Muscle of leg (tissue), 3 donors: ENCODE measurements at regions not wholly inside any gene's neighbourhood (a gene's known extent, or its start where the extent isn't known, plus 50 kb on each side); places are given as distances from the start of the nearest gene placed in this dataset.

ENCODE experiments used
- DNase-seq: peaks from one replicate; pipeline ENCODE4 v3.0.0; 2013
- H3K27ac ChIP-seq: one replicate; pipeline ENCODE4 v1.5.1; 2013; ENCODE audit warnings: mild to moderate bottlenecking, low read length, control low read depth
- H3K27me3 ChIP-seq: one replicate; pipeline ENCODE4 v1.6.1; 2013; ENCODE audit warnings: low read length; ENCODE audit not compliant: control insufficient read depth, insufficient read depth
- H3K36me3 ChIP-seq: one replicate; pipeline ENCODE4 v1.6.1; 2013; ENCODE audit warnings: low read length; ENCODE audit not compliant: control insufficient read depth, insufficient read depth
- H3K4me1 ChIP-seq: one replicate; pipeline ENCODE4 v1.6.1; 2013; ENCODE audit warnings: low read length; ENCODE audit not compliant: control insufficient read depth, insufficient read depth
- H3K4me3 ChIP-seq: one replicate; pipeline ENCODE4 v1.5.1; 2013; ENCODE audit warnings: low read length, control low read depth
- H3K9me3 ChIP-seq: replicated peaks from 2 replicates; pipeline ENCODE4 v1.6.1; 2013; ENCODE audit warnings: low read depth, low read length; ENCODE audit not compliant: control insufficient read depth
- WGBS: methylation state at CpG from one replicate; pipeline ENCODE4 v1.1.5; 2013; ENCODE audit warnings: missing lambda C conversion rate; ENCODE audit not compliant: insufficient coverage; 5-methylcytosine and 5-hydroxymethylcytosine counted together

- 73% methylated on average over 1 of the region's 1 CpG for WGBS
These were observed 615.0 kb upstream of the RIOK2 start for GRCh38 chr5:97797994-97798451.

DNA sequence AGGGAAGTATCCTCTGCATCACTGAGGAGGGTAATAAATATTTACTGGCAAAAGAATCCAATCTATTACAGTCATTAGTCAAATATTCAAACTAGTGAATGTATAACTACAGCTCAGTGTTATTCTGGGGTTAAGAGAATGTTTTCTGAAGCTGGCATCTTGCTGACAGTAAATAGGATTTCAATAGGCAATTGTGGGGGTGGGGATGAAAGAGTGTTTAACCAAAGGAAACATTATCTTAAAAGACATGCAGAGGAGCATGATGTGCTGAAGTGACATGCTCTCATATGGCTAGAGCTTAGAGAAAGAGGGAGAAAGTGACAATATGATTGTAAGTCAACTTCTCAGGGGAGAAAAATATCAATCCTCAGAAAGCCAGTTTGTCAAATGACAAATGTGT, 618.4 kb upstream of the RIOK2 start:
- no peaks in the 10 kb centered on the region for H3K4me1 ChIP-seq
- DNase-seq: no peak
- H3K27me3 ChIP-seq: no peaks in the 10 kb centered on the region
- H3K4me3 ChIP-seq: no peak overlapping the region
- H3K9me3 ChIP-seq: peaks cover 10% of the 10 kb centered on the region
- no peak overlapping the region for H3K27ac ChIP-seq
- no peaks in the 10 kb centered on the region for H3K36me3 ChIP-seq

More at GRCh38 chr5:97797994-97798451, 615.0 kb upstream of the RIOK2 start:
- H3K4me3 ChIP-seq: no peak overlapping the region
- no peak for DNase-seq
- H3K4me1 ChIP-seq: no peaks in the 10 kb centered on the region
- H3K27me3 ChIP-seq: no peaks in the 10 kb centered on the region
- no peaks in the 10 kb centered on the region for H3K36me3 ChIP-seq
- H3K9me3 ChIP-seq: peaks cover 8% of the 10 kb centered on the region
- no peak overlapping the region for H3K27ac ChIP-seq

GRCh38 chr5:97820138-97820537, 637.1 kb upstream of the RIOK2 start:
- H3K4me3 ChIP-seq: no peak overlapping the region
- WGBS: no CpG with 5 or more reads among the region's 2 CpGs

GRCh38 chr5:97832645-97833296, 649.7 kb upstream of the RIOK2 start:
- no peak overlapping the region for H3K27ac ChIP-seq
- DNase-seq: no peak
- H3K36me3 ChIP-seq: no peaks in the 10 kb centered on the region
- H3K27me3 ChIP-seq: no peaks in the 10 kb centered on the region
- H3K4me3 ChIP-seq: no peak overlapping the region
- H3K4me1 ChIP-seq: peaks cover 4% of the 10 kb centered on the region
- H3K9me3 ChIP-seq: no peaks in the 10 kb centered on the region
- WGBS: no CpG with 5 or more reads among the region's 2 CpGs

More at GRCh38 chr5:97820138-97820537, 637.1 kb upstream of the RIOK2 start:
- Histone ChIP-seq H3K4me1 (no peaks in the 10 kb centered on the region), H3K9me3 (peaks cover 2% of the 10 kb centered on the region), H3K27me3 (no peaks in the 10 kb centered on the region), H3K36me3 (no peaks in the 10 kb centered on the region), H3K27ac (no peak overlapping the region)
- DNase-seq: no peak

- Histone ChIP-seq H3K4me1 (peaks cover 7% of the 10 kb centered on the region), H3K36me3 (no peaks in the 10 kb centered on the region), H3K27ac (no peak overlapping the region), H3K9me3 (no peaks in the 10 kb centered on the region), H3K27me3 (no peaks in the 10 kb centered on the region), H3K4me3 (no peak overlapping the region)
- DNase-seq: no peak
- WGBS: no CpG with 5 or more reads among the region's 1 CpG
These were observed 651.5 kb upstream of the RIOK2 start for GRCh38 chr5:97834561-97834960.

DNA sequence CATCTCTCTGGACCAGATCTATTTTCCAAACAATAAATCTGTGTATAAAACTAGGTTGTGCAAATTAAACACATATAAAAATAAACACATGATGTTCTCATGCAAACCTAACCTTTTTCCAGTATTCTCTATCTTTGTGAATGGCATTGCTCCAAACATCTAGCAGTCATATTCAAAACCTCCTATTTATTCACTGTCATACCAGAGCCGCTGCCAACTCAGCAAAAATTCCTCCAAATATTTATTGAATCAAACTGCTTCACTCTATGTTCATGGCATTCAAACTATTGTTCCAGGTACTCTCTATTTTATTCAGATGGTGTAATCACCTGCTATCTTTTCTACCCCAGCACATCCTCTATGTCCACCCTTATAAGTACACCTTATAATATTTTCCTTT, 652.1 kb upstream of the RIOK2 start:
- Histone ChIP-seq H3K27ac (no peak overlapping the region), H3K4me3 (no peak overlapping the region), H3K36me3 (no peaks in the 10 kb centered on the region), H3K4me1 (peaks cover 7% of the 10 kb centered on the region), H3K27me3 (no peaks in the 10 kb centered on the region), H3K9me3 (no peaks in the 10 kb centered on the region)
- 75% methylated on average over 1 of the region's 1 CpG for WGBS
- peak; percentile 32 for DNase-seq

GRCh38 chr5:97836816-97837215, 653.8 kb upstream of the RIOK2 start:
- Histone ChIP-seq H3K4me3 (no peak overlapping the region), H3K4me1 (peaks cover 7% of the 10 kb centered on the region), H3K36me3 (no peaks in the 10 kb centered on the region), H3K27ac (no peak overlapping the region), H3K9me3 (no peaks in the 10 kb centered on the region), H3K27me3 (no peaks in the 10 kb centered on the region)
- DNase-seq: peak; percentile 86
- WGBS: 46% methylated on average over 2 of the region's 4 CpGs

DNA sequence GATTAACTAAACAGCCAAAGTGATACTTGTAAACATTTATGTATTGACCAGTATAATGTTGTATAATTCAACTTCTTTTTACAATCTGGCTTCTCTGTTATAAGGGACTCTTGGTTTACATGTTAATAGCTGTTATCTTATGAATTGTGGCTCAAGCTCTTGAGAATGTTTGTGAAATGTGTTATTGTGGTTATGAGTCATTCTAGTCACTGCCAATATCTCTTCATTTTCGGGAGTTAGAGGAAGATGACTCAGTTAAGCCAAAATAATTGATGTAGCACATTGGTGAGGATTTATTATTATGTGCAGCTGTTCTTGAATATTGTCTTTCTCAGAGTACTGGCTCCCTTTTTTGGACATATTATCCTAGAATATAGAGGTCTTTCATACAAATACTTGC, 655.2 kb upstream of the RIOK2 start:
- Histone ChIP-seq H3K27me3 (no peaks in the 10 kb centered on the region), H3K4me3 (no peak overlapping the region), H3K4me1 (peaks cover 12% of the 10 kb centered on the region), H3K9me3 (no peaks in the 10 kb centered on the region), H3K27ac (peak overlapping the region; percentile 58), H3K36me3 (no peaks in the 10 kb centered on the region)
- no CpG with 5 or more reads among the region's 1 CpG for WGBS
- peak; percentile 98 for DNase-seq

DNA sequence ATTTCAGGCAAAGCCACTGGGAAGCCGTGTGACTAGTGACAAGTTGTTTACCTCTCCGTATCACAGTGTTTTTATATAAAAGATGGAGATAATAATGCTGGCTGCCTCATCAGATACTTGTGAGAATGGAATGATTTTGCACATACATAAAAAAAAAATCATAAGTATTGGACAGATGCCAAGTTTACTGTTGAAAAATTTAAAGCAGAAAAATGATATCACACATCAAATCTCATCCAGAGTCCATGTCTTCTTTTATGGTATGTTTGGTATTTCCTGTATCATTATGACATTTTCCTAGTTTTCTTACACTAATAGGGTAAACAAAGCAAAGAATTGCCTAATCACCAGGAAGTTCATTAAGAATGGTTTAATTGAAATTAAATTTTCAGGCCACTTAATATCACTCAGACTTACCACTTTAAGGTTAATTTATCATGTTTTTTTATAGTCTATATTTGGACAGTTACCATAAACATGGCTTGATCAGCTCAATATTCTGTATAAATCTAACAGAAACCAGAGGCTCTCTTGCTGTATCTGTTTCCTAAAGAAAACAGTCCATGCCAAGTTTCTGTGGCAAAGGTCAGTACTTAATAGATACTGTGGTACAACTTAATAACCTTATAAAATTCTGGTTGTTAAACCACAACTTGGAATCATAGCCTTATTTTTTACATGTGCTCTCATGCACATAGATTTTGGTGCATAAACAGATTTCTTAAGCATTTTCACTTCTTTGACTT, 656.5 kb upstream of the RIOK2 start:
- H3K36me3 ChIP-seq: no peaks in the 10 kb centered on the region
- peaks cover 12% of the 10 kb centered on the region for H3K4me1 ChIP-seq
- DNase-seq: peak; percentile 37
- WGBS: no CpG with 5 or more reads among the region's 2 CpGs
- H3K27me3 ChIP-seq: no peaks in the 10 kb centered on the region
- H3K9me3 ChIP-seq: no peaks in the 10 kb centered on the region
- no peak overlapping the region for H3K4me3 ChIP-seq
- peak overlapping the region; percentile 58 for H3K27ac ChIP-seq

- H3K4me3 ChIP-seq: no peak overlapping the region
- no peaks in the 10 kb centered on the region for H3K27me3 ChIP-seq
- peaks cover 12% of the 10 kb centered on the region for H3K4me1 ChIP-seq
- H3K36me3 ChIP-seq: no peaks in the 10 kb centered on the region
- WGBS: 88% methylated on average over 1 of the region's 3 CpGs
- H3K9me3 ChIP-seq: no peaks in the 10 kb centered on the region
- no peak for DNase-seq
- no peak overlapping the region for H3K27ac ChIP-seq
These were observed 657.6 kb upstream of the RIOK2 start for GRCh38 chr5:97840643-97841042.
